HEK293T (cell line): ENCODE measurements at regions not wholly inside any gene's neighbourhood (a gene's known extent, or its start where the extent isn't known, plus 50 kb on each side); places are given as distances from the start of the nearest gene placed in this dataset.

Experiments used
- CTCF ChIA-PET: fragments of 350-600 bp; formaldehyde crosslinking; extraction: SDS; loops from one replicate; lab custom pipeline; 2021; ENCODE audit warnings: antibody characterized with exemption, inconsistent platforms; lab: Yijun Ruan, JAX
- POLR2A ChIA-PET: fragments of 350-600 bp; formaldehyde crosslinking; extraction: SDS; loops from one replicate; lab custom pipeline; 2020; ENCODE audit warnings: antibody characterized with exemption, inconsistent platforms; lab: Yijun Ruan, JAX
- DNase-seq: peaks from one replicate; pipeline ENCODE4 v3.0.0; 2012; ENCODE audit warnings: mixed read lengths; ENCODE audit errors: extremely low spot score
- ARNT ChIP-seq: fragments of 450-650 bp; IDR thresholded peaks from 2 replicates; pipeline ENCODE4 v1.6.1; 2017; ENCODE audit warnings: mild to moderate bottlenecking
- BHLHE40 ChIP-seq: fragments of 450-650 bp; IDR thresholded peaks from 2 replicates; pipeline ENCODE4 v1.6.1; 2016; ENCODE audit warnings: mild to moderate bottlenecking, moderate library complexity, borderline replicate concordance
- CTBP1 ChIP-seq: fragments of 450-650 bp; IDR thresholded peaks from 2 replicates; pipeline ENCODE4 v1.6.1; 2016; ENCODE audit warnings: borderline replicate concordance
- ELF4 ChIP-seq: fragments of 450-650 bp; IDR thresholded peaks from 2 replicates; pipeline ENCODE4 v1.6.1; 2017; ENCODE audit warnings: antibody characterized with exemption
- FOXA1 ChIP-seq: fragments of 450-650 bp; IDR thresholded peaks from 2 replicates; pipeline ENCODE4 v1.6.1; 2016; ENCODE audit warnings: mild to moderate bottlenecking
- FOXK2 ChIP-seq: fragments of 450-650 bp; IDR thresholded peaks from 2 replicates; pipeline ENCODE4 v1.6.1; 2016; ENCODE audit warnings: mild to moderate bottlenecking
- FOXM1 ChIP-seq: fragments of 450-650 bp; IDR thresholded peaks from 2 replicates; pipeline ENCODE4 v1.6.1; 2017; ENCODE audit warnings: mild to moderate bottlenecking, borderline replicate concordance
- HDGF ChIP-seq: fragments of 450-650 bp; IDR thresholded peaks from 2 replicates; pipeline ENCODE4 v1.6.1; 2017; ENCODE audit warnings: antibody characterized with exemption, borderline replicate concordance
- L3MBTL2 ChIP-seq: fragments of 450-650 bp; conservative IDR thresholded peaks from 2 replicates; pipeline ENCODE4 v1.6.1; 2016; ENCODE audit warnings: mild to moderate bottlenecking
- LEF1 ChIP-seq: fragments of 450-650 bp; IDR thresholded peaks from 2 replicates; pipeline ENCODE4 v1.6.1; 2017; ENCODE audit warnings: mild to moderate bottlenecking, borderline replicate concordance
- NFRKB ChIP-seq: fragments of 450-650 bp; IDR thresholded peaks from 2 replicates; pipeline ENCODE4 v1.6.1; 2016; ENCODE audit warnings: mild to moderate bottlenecking, moderate library complexity
- SP1 ChIP-seq: fragments of 450-650 bp; IDR thresholded peaks from 2 replicates; pipeline ENCODE4 v1.6.1; 2017
- SUZ12 ChIP-seq: fragments of 450-650 bp; IDR thresholded peaks from 2 replicates; pipeline ENCODE4 v1.6.1; 2016; ENCODE audit warnings: mild to moderate bottlenecking
- TARDBP ChIP-seq: fragments of 450-650 bp; IDR thresholded peaks from 2 replicates; pipeline ENCODE4 v1.6.1; 2016
- ZNF384 ChIP-seq: fragments of 450-650 bp; IDR thresholded peaks from 2 replicates; pipeline ENCODE4 v1.6.1; 2016
- TF ChIP-seq, protein P1 (sequence below): fragments of 450-650 bp; IDR thresholded peaks from 2 replicates; pipeline ENCODE4 v1.6.1; 2016

DNA sequence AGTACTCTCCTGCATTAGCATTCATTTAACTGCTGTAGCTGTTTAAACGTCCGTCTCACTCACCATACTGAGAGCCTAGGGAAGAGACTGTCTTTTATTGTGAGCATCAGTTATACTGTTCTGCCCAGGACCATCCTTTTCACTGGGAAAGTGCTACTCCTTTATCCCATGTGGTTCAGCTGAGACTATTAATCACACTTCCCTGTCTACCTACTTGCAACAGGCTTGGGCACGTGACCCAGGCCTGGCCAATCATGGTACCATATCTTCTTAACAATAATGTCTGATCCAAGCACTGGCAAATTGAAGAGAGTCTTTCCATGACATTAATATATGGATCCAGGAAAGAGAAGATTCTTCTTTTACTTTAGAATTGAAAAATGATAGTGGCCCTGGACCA is 108.1 kb downstream of the TM2D1 start:
- ChIA-PET CTCF (no interaction called here), POLR2A (no interaction called here)
- TF ChIP-seq NFRKB (no peak), SUZ12 (no peak), LEF1 (no peak), L3MBTL2 (no peak), ARNT (no peak), HDGF (no peak), BHLHE40 (no peak), ZNF384 (no peak)
- TF ChIP-seq, protein P1, sequence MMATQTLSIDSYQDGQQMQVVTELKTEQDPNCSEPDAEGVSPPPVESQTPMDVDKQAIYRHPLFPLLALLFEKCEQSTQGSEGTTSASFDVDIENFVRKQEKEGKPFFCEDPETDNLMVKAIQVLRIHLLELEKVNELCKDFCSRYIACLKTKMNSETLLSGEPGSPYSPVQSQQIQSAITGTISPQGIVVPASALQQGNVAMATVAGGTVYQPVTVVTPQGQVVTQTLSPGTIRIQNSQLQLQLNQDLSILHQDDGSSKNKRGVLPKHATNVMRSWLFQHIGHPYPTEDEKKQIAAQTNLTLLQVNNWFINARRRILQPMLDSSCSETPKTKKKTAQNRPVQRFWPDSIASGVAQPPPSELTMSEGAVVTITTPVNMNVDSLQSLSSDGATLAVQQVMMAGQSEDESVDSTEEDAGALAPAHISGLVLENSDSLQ: no peak
- DNase-seq: no peak

DNA sequence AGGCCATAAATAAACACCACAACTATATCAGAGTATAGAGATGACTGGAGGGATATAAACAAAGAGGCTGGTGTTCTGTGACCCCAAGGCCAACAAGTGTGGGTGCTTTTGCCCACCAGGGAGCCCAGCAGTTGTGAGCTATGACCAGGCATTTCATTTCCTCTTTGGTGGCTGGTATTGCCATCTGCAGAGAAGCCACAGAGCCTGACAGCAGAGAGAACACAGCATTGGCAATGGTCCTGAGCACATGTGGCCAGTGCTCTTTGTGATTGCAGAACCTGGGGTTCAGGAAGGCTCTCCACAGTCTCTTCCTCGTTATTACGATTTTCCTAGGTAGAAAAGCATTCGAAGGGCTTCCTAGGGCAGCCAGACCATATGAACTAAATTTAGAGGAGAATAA is 112.3 kb downstream of the TM2D1 start:
- CTCF ChIA-PET: interaction anchor here (1.5 kb wide), 1 partner anchor 24 kb away, joined by 4 read pairs; no protein-coding TSS in a partner anchor
- no peak for TF ChIP-seq SP1
- TF ChIP-seq ELF4: no peak
- TF ChIP-seq FOXM1: no peak
- TF ChIP-seq TARDBP: no peak
- TF ChIP-seq ARNT: no peak
- POLR2A ChIA-PET: no interaction called here
- no peak for DNase-seq

DNA sequence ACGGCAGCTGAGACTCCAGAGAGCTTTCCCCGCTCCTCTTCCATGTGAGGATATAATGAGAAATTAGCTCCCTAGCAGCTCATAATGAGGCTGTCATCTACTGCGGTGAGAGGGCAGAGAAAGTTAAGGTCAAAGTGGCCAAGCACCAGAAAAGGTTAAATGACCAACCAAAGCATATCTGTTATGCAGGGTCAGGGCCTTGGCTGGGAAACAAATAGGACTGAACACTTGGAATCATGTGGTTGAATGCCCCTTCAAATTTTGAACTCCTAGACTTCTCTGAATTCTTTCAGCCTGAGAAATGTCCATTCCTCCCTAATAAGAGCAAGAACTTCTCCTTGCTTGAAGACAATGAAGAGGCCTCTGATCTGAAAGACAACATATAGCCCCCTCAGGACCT is 115.9 kb downstream of the TM2D1 start:
- POLR2A ChIA-PET: no interaction called here
- no peak for DNase-seq
- CTCF ChIA-PET: no interaction called here
- no peak for TF ChIP-seq FOXM1

DNA sequence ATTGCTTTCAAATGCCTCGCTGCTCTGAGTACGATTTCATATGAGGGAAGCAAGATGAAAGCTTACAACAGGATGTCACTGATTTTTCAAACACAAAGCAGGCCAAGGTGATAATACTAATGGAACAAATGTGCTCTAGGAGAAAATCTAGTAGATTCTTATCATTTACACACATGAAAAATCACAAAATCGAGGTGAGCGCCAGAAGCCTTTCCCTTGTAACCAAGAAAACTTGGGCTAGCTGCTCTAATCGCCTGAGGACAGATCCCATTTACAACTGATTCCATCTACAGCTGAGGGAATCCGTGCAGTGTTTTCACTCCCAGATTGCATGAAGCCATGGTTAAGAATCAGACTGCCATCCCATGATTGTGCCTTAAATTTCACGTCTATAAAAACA is 117.5 kb downstream of the TM2D1 start:
- CTCF ChIA-PET: no interaction called here
- no peak for TF ChIP-seq ELF4

DNA sequence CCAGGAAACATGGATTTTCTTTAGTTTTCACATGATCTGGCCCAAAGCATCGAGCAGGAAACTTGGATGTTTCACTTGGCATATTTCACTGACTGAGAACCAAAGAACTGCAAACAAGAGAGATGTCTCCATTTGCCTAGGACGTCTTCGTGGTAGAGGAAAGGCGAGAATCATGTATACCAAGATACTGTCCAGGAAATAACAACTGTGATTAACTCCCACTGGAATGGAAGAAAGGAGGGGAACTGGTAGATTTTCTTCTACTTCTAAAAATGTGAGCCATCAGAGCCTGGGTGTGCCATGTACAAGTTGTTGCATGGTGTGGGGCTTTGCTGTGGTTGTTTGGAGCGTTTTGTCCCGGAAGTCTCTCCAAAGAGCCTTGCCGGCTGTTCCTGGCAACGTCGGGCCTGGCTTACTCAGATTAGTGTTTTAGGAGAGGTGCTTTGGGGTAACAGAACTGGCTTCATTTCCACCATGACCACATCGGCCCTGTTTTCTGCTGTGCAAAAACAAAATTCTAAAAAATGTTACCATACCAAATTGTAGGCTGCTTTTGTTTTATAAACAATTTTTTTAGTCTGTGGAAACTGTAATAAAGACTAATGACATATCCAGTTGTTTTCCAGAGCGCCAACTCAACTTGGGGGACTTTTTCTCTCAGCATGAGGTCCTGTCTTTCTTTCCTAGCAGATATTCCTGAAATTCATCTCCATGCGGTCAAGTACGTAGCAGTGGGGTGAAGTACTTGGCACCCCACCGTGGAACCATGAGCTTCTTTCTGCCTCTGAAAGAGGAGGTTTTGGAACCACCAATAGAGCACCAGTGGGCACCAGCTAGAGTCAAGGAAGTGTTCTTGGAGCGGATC is 118.3 kb downstream of the TM2D1 start:
- ChIA-PET POLR2A (interaction anchor here (1.0 kb wide), 1 partner anchor 36 kb away, joined by 3 read pairs; no protein-coding TSS in a partner anchor), CTCF (no interaction called here)
- no peak for DNase-seq
- TF ChIP-seq NFRKB (no peak), FOXK2 (no peak), L3MBTL2 (no peak), ELF4 (no peak), SP1 (no peak), SUZ12 (no peak), HDGF (no peak), ZNF384 (no peak), TARDBP (no peak), BHLHE40 (no peak), ARNT (no peak), FOXM1 (no peak), FOXA1 (no peak), LEF1 (no peak), CTBP1 (no peak)
- TF ChIP-seq, protein P1: no peak

More for the DNA sequence above, 117.5 kb downstream of the TM2D1 start:
- DNase-seq: no peak
- POLR2A ChIA-PET: interaction anchor here (1.0 kb wide), 1 partner anchor 35 kb away, joined by 3 read pairs; no protein-coding TSS in a partner anchor

DNA sequence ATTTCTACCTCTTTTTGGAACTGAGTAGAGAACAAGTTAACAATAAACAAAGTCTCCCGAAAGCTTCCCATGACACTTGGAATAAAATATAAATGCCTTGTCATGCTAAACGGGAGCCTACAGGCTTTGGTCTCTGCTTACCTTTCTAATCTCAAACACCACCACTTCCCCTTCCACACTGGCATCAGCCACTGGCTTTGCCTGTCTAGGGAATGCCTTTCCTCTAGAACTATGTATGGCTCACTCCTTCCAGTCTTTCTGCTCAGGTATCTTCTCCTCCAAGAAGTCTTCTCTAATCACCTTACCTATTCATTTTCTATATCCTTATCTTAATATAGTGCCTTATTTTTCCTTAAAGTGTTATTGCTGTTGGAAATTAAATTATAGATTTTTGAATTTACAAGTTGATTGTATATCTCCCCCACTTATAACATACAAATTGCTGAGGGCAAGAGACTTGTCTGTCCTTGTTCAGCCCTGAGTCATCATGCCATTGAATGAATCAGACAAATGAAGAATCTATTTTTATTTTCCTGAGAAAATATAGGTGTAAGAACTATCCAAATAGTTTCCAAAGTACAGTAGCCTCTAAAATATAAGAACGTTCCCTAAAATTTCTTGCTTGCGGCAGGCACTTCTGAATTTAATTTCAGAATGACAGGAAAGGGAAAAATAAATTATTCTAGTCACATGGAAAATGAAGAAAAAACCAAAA is 119.2 kb downstream of the TM2D1 start:
- CTCF ChIA-PET: no interaction called here

More for the DNA sequence above, 119.2 kb downstream of the TM2D1 start:
- no peak for TF ChIP-seq FOXA1
- no peak for TF ChIP-seq L3MBTL2
- no peak for TF ChIP-seq LEF1
- no peak for TF ChIP-seq ZNF384
- TF ChIP-seq SUZ12: no peak
- TF ChIP-seq SP1: no peak
- no peak for TF ChIP-seq ELF4
- TF ChIP-seq TARDBP: no peak
- TF ChIP-seq, protein P1: no peak
- no peak for TF ChIP-seq FOXM1
- no peak for TF ChIP-seq ARNT
- TF ChIP-seq BHLHE40: no peak
- no peak for TF ChIP-seq FOXK2
- TF ChIP-seq HDGF: no peak
- no peak for TF ChIP-seq NFRKB
- TF ChIP-seq CTBP1: no peak
- DNase-seq: no peak
- POLR2A ChIA-PET: no interaction called here
